Spleen (tissue), 11 donors: ENCODE measurements at regions not wholly inside any gene's neighbourhood (a gene's known extent, or its start where the extent isn't known, plus 50 kb on each side); places are given as distances from the start of the nearest gene placed in this dataset.

Experiments used
- DNase-seq: peaks from one replicate; pipeline ENCODE4 v3.0.0-alpha.2; 2020
- H3K27ac ChIP-seq, 8 donors: fragments of 200-600 bp; sonication (generic) in 7 of 8; 1 replicate in 4 of 8; 2 replicates in 4 of 8; pipeline versions ENCODE4 v1.5.0 to v1.8.0; 2016 to 2021; ENCODE audit warnings: inconsistent platforms in 4 of 8, mild to moderate bottlenecking in 4 of 8, moderate library complexity in 1 of 8
- H3K27me3 ChIP-seq, 7 donors: fragments of 200-600 bp; sonication (generic) in 6 of 7; replicated peaks in 1 of 7; 1 replicate in 4 of 7; 2 replicates in 3 of 7; pipeline versions ENCODE4 v1.5.0 to v1.8.0; 2016 to 2021; ENCODE audit warnings: inconsistent platforms in 3 of 7, mild to moderate bottlenecking in 1 of 7
- H3K36me3 ChIP-seq, 6 donors: fragments of 200-600 bp; sonication (generic) in 5 of 6; 1 replicate in 4 of 6; 2 replicates in 2 of 6; pipeline versions ENCODE4 v1.5.0 to v1.8.0; 2016 to 2021; ENCODE audit warnings: inconsistent platforms in 2 of 6
- H3K4me1 ChIP-seq, 6 donors: fragments of 200-600 bp; sonication (generic) in 5 of 6; 1 replicate in 3 of 6; 2 replicates in 3 of 6; pipeline versions ENCODE4 v1.5.0 to v1.8.0; 2016 to 2021; ENCODE audit warnings: inconsistent platforms in 3 of 6
- H3K4me3 ChIP-seq, 8 donors: fragments of 200-600 bp; sonication (generic) in 7 of 8; 1 replicate in 4 of 8; 2 replicates in 4 of 8; pipeline versions ENCODE4 v1.5.0 to v1.8.0; 2016 to 2021; ENCODE audit warnings: inconsistent platforms in 4 of 8, mild to moderate bottlenecking in 4 of 8, moderate library complexity in 2 of 8
- H3K9me3 ChIP-seq, 8 donors: fragments of 200-600 bp; sonication (generic) in 7 of 8; 1 replicate in 4 of 8; 2 replicates in 4 of 8; pipeline versions ENCODE4 v1.5.0 to v1.8.0; 2016 to 2021; ENCODE audit warnings: inconsistent platforms in 4 of 8
- CTCF ChIP-seq, 11 experiments: fragments of 200-600 bp in 7 of 11; fragments of 450-650 bp in 4 of 11; sonication (generic) in 4 of 11; IDR thresholded peaks in 8 of 11; conservative IDR thresholded peaks in 3 of 11; 1 replicate in 7 of 11; 2 replicates in 4 of 11; pipeline versions ENCODE4 v1.4.0 to v1.8.0; 2016 to 2021; ENCODE audit warnings: antibody characterized with exemption in 11 of 11, inconsistent platforms in 4 of 11, mild to moderate bottlenecking in 1 of 11
- POLR2A ChIP-seq, 3 donors: fragments of 450-650 bp; IDR thresholded peaks; one replicate each; pipeline ENCODE4 v1.5.1; 2017; ENCODE audit warnings: antibody characterized with exemption in 3 of 3, mild to moderate bottlenecking in 1 of 3
- POLR2AphosphoS5 ChIP-seq, 3 donors: sonication (generic); formaldehyde crosslinking; IDR thresholded peaks; one replicate each; pipeline ENCODE4 v1.5.1; 2017; ENCODE audit warnings: antibody characterized with exemption in 3 of 3
- WGBS, 5 donors: extraction: QIAGEN DNeasy Blood & Tissue Kit in 3 of 5; methylation state at CpG; one replicate each; pipeline versions ENCODE4 v1.1.5 to v1.1.7; 2013 to 2018; 5-methylcytosine and 5-hydroxymethylcytosine counted together
- intact Hi-C: fragments of 100-400 bp; cut with DNase I; formaldehyde crosslinking; loops from one replicate; pipeline ENCODE4 v1.15.0; 2023; ENCODE audit warnings: low total_unique reads
- donor health status: healthy with polysubstance abuse.
- donor health status: DM: no; HTN: no; CAD: no; lungs with moderate emphysema.
- donor health status: DM: no; HTN: no; CAD: no.
- donor health status: Bipolar disorder and iron deficiency.
- donor health status: healthy.
- donor health status: DM: no; HTN: no; CAD: no.
- donor health status: DM: yes; HTN: yes; CAD: no.

GRCh38 chr9:80644044-80644443 lies 1045.3 kb downstream of the TLE1 start:
- no peaks in the 10 kb centered on the region for H3K27me3 ChIP-seq
- intact Hi-C loops = no loop called here
- DNase-seq = no peak
- no peaks in the 10 kb centered on the region for H3K36me3 ChIP-seq
- H3K4me1 ChIP-seq = no peaks in the 10 kb centered on the region
- peaks cover 0 to 4% (median 0%) of the 10 kb centered on the region in 8 donors for H3K9me3 ChIP-seq
- no peak overlapping the region for H3K27ac ChIP-seq
- TF ChIP-seq CTCF (IDR thresholded peaks at IDR 0.05 in 8 of 11, conservative IDR thresholded peaks at IDR 0.05 in 3 of 11) = no peak
- WGBS, 5 donors = 69 to 88% (median 86%) methylated on average over 3 of the region's 3 CpGs
- H3K4me3 ChIP-seq = no peak overlapping the region

GRCh38 chr9:80635065-80635464 lies 1054.3 kb downstream of the TLE1 start:
- H3K4me1 ChIP-seq = no peaks in the 10 kb centered on the region
- TF ChIP-seq CTCF (IDR thresholded peaks at IDR 0.05 in 8 of 11, conservative IDR thresholded peaks at IDR 0.05 in 3 of 11) (no peak), POLR2AphosphoS5 (IDR thresholded peaks at IDR 0.05) (no peak), POLR2A (IDR thresholded peaks at IDR 0.05) (no peak)
- no peaks in the 10 kb centered on the region for H3K27me3 ChIP-seq
- WGBS, 5 donors = 81 to 97% (median 87%) methylated on average over 1 of the region's 1 CpG
- no peak overlapping the region for H3K4me3 ChIP-seq
- H3K9me3 ChIP-seq = peaks cover 0 to 29% (median 25%) of the 10 kb centered on the region in 8 donors
- no peak overlapping the region for H3K27ac ChIP-seq
- no peak for DNase-seq
- H3K36me3 ChIP-seq = no peaks in the 10 kb centered on the region
- intact Hi-C loops = no loop called here

GRCh38 chr9:80632041-80632440 lies 1057.3 kb downstream of the TLE1 start:
- intact Hi-C loops = no loop called here
- no peaks in the 10 kb centered on the region for H3K27me3 ChIP-seq
- no peak overlapping the region for H3K27ac ChIP-seq
- no peaks in the 10 kb centered on the region for H3K4me1 ChIP-seq
- TF ChIP-seq POLR2AphosphoS5 (IDR thresholded peaks at IDR 0.05) (no peak), CTCF (IDR thresholded peaks at IDR 0.05 in 8 of 11, conservative IDR thresholded peaks at IDR 0.05 in 3 of 11) (no peak), POLR2A (IDR thresholded peaks at IDR 0.05) (no peak)
- DNase-seq = no peak
- peaks cover 0 to 29% (median 25%) of the 10 kb centered on the region in 8 donors for H3K9me3 ChIP-seq
- no peaks in the 10 kb centered on the region for H3K36me3 ChIP-seq
- no peak overlapping the region for H3K4me3 ChIP-seq

- Histone ChIP-seq H3K4me1 (no peaks in the 10 kb centered on the region), H3K27me3 (no peaks in the 10 kb centered on the region), H3K27ac (no peak overlapping the region), H3K9me3 (peaks cover 0 to 6% (median 0%) of the 10 kb centered on the region in 8 donors), H3K36me3 (no peaks in the 10 kb centered on the region), H3K4me3 (no peak overlapping the region)
- no peak for TF ChIP-seq POLR2A (IDR thresholded peaks at IDR 0.05)
- TF ChIP-seq CTCF (IDR thresholded peaks at IDR 0.05 in 8 of 11, conservative IDR thresholded peaks at IDR 0.05 in 3 of 11) = no peak
- TF ChIP-seq POLR2AphosphoS5 (IDR thresholded peaks at IDR 0.05) = no peak
- intact Hi-C loops = no loop called here
- DNase-seq = no peak
- WGBS, 5 donors = 51 to 63% (median 56%) methylated on average over 1 of the region's 1 CpG
Measured at GRCh38 chr9:80622508-80622907, 1050.7 kb downstream of the TLE4 start.
